ENCODE measurements at regions not wholly inside any gene's neighbourhood (a gene's known extent, or its start where the extent isn't known, plus 50 kb on each side); places are given as distances from the start of the nearest gene placed in this dataset.

DNA sequence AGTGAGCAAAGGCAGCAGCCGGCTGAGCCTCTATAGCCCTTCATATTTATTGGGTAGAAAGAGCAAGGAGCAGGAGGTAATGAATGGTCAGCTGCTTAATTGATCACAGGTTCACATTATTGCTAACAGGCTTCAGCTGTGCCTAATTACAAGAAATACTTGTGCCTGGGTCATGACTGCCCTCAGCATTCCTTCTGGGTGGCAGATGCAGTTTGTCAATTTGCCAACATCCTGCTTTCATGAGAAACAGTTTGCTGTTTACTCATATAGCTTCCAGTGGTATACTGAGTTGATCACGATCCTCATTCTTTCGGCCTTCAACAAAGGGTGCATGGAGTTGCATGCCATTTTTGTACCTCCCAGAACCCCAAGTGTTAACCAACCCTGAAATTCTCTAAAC is 81.0 kb upstream of the PLEKHG7 start:
- TF ChIP-seq POLR2A (IDR thresholded peaks at IDR 0.05; ENCODE audit: borderline replicate concordance, extremely low read depth, insufficient read depth, insufficient read length) (no peak), YY1 (IDR thresholded peaks at IDR 0.05; ENCODE audit: extremely low read depth, insufficient replicate concordance, low read depth, low read length) (no peak), EZH2 (IDR thresholded peaks at IDR 0.05) (no peak), SIN3A (IDR thresholded peaks at IDR 0.05; ENCODE audit: low read depth) (no peak), POLR2AphosphoS5 (IDR thresholded peaks at IDR 0.05; ENCODE audit: low read depth, low read length) (no peak)
- TF ChIP-seq, protein P1, sequence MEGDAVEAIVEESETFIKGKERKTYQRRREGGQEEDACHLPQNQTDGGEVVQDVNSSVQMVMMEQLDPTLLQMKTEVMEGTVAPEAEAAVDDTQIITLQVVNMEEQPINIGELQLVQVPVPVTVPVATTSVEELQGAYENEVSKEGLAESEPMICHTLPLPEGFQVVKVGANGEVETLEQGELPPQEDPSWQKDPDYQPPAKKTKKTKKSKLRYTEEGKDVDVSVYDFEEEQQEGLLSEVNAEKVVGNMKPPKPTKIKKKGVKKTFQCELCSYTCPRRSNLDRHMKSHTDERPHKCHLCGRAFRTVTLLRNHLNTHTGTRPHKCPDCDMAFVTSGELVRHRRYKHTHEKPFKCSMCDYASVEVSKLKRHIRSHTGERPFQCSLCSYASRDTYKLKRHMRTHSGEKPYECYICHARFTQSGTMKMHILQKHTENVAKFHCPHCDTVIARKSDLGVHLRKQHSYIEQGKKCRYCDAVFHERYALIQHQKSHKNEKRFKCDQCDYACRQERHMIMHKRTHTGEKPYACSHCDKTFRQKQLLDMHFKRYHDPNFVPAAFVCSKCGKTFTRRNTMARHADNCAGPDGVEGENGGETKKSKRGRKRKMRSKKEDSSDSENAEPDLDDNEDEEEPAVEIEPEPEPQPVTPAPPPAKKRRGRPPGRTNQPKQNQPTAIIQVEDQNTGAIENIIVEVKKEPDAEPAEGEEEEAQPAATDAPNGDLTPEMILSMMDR (IDR thresholded peaks at IDR 0.05 in 2 of 3, conservative IDR thresholded peaks at IDR 0.05 in 1 of 3; ENCODE audit: borderline replicate concordance in 1 of 3, insufficient read depth in 1 of 3, low read depth in 2 of 3, low read length in 2 of 3): no peak
- TF ChIP-seq, protein P2, sequence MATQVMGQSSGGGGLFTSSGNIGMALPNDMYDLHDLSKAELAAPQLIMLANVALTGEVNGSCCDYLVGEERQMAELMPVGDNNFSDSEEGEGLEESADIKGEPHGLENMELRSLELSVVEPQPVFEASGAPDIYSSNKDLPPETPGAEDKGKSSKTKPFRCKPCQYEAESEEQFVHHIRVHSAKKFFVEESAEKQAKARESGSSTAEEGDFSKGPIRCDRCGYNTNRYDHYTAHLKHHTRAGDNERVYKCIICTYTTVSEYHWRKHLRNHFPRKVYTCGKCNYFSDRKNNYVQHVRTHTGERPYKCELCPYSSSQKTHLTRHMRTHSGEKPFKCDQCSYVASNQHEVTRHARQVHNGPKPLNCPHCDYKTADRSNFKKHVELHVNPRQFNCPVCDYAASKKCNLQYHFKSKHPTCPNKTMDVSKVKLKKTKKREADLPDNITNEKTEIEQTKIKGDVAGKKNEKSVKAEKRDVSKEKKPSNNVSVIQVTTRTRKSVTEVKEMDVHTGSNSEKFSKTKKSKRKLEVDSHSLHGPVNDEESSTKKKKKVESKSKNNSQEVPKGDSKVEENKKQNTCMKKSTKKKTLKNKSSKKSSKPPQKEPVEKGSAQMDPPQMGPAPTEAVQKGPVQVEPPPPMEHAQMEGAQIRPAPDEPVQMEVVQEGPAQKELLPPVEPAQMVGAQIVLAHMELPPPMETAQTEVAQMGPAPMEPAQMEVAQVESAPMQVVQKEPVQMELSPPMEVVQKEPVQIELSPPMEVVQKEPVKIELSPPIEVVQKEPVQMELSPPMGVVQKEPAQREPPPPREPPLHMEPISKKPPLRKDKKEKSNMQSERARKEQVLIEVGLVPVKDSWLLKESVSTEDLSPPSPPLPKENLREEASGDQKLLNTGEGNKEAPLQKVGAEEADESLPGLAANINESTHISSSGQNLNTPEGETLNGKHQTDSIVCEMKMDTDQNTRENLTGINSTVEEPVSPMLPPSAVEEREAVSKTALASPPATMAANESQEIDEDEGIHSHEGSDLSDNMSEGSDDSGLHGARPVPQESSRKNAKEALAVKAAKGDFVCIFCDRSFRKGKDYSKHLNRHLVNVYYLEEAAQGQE (IDR thresholded peaks at IDR 0.05; ENCODE audit: low read depth): no peak
- TF ChIP-seq, protein P3, sequence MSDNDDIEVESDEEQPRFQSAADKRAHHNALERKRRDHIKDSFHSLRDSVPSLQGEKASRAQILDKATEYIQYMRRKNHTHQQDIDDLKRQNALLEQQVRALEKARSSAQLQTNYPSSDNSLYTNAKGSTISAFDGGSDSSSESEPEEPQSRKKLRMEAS (IDR thresholded peaks at IDR 0.05): no peak

Measured in HCT116 (cell line).